Astrocyte (in vitro differentiated cells and primary cell): ENCODE measurements at regions not wholly inside any gene's neighbourhood (a gene's known extent, or its start where the extent isn't known, plus 50 kb on each side); places are given as distances from the start of the nearest gene placed in this dataset.

Experiments
- DNase-seq: peaks from one replicate; pipeline ENCODE4 v3.0.0-alpha.2; 2010; ENCODE audit warnings: low read depth
- FAIRE-seq: peaks from 2 replicates; lab custom pipeline; 2011; peaks lifted over from hg19 to GRCh38; lab: Jason Lieb, UNC
- H2AFZ ChIP-seq: 2 replicates; pipeline ENCODE4 v1.6.0; 2012; ENCODE audit warnings: low read depth, low read length, inconsistent platforms
- H3K27ac ChIP-seq: 2 replicates; pipeline ENCODE4 v1.5.1; 2011; ENCODE audit warnings: low read depth, low read length, inconsistent platforms
- H3K27me3 ChIP-seq: 2 replicates; pipeline ENCODE4 v1.6.0; 2011; ENCODE audit warnings: low read length, inconsistent platforms; ENCODE audit not compliant: insufficient read depth
- H3K36me3 ChIP-seq: 2 replicates; pipeline ENCODE4 v1.5.1; 2011; ENCODE audit warnings: low read length, inconsistent platforms; ENCODE audit not compliant: insufficient read depth
- H3K4me1 ChIP-seq: 2 replicates; pipeline ENCODE4 v1.5.1; 2011; ENCODE audit warnings: low read length, inconsistent platforms; ENCODE audit not compliant: insufficient read depth
- H3K4me2 ChIP-seq: 2 replicates; pipeline ENCODE4 v1.6.0; 2012; ENCODE audit warnings: low read length, inconsistent platforms
- H3K4me3 ChIP-seq: 2 replicates; pipeline ENCODE4 v1.5.1; 2011; ENCODE audit warnings: low read depth, mild to moderate bottlenecking, low read length, inconsistent platforms; ENCODE audit not compliant: insufficient read depth
- H3K79me2 ChIP-seq: 2 replicates; pipeline ENCODE4 v1.6.0; 2012; ENCODE audit warnings: mild to moderate bottlenecking, low read length, inconsistent platforms; ENCODE audit not compliant: insufficient read depth
- H3K9ac ChIP-seq: 2 replicates; pipeline ENCODE4 v1.6.0; 2012; ENCODE audit warnings: mild to moderate bottlenecking, low read length, inconsistent platforms
- H3K9me3 ChIP-seq: 2 replicates; pipeline ENCODE4 v1.5.1; 2012; ENCODE audit warnings: low read depth, mild to moderate bottlenecking, low read length, inconsistent platforms; ENCODE audit not compliant: insufficient read depth
- H4K20me1 ChIP-seq: 2 replicates; pipeline ENCODE4 v1.6.0; 2012; ENCODE audit warnings: low read length, inconsistent platforms; ENCODE audit not compliant: insufficient read depth
- H3K27ac Mint-ChIP-seq: one replicate; pipeline ENCODE4 v1.8.0; 2021; ENCODE audit warnings: mild to moderate bottlenecking, mixed read lengths; ENCODE audit not compliant: unreplicated experiment
- H3K27me3 Mint-ChIP-seq: one replicate; pipeline ENCODE4 v1.8.0; 2021; ENCODE audit warnings: low read depth, mixed read lengths; ENCODE audit not compliant: unreplicated experiment
- H3K36me3 Mint-ChIP-seq: one replicate; pipeline ENCODE4 v1.8.0; 2021; ENCODE audit warnings: low read depth, mixed read lengths; ENCODE audit not compliant: unreplicated experiment
- H3K4me1 Mint-ChIP-seq: one replicate; pipeline ENCODE4 v1.8.0; 2021; ENCODE audit warnings: low read depth, mixed read lengths; ENCODE audit not compliant: unreplicated experiment
- H3K4me3 Mint-ChIP-seq: one replicate; pipeline ENCODE4 v1.8.0; 2021; ENCODE audit warnings: mild to moderate bottlenecking, moderate library complexity, mixed read lengths; ENCODE audit not compliant: unreplicated experiment
- H3K9me3 Mint-ChIP-seq: one replicate; pipeline ENCODE4 v1.8.0; 2021; ENCODE audit warnings: mild to moderate bottlenecking, mixed read lengths; ENCODE audit not compliant: unreplicated experiment
- CTCF ChIP-seq: IDR thresholded peaks from 2 replicates; pipeline ENCODE4 v1.5.1; 2011; ENCODE audit warnings: low read depth, mild to moderate bottlenecking, inconsistent platforms, low read length, moderate library complexity; ENCODE audit not compliant: insufficient read depth
- EZH2 ChIP-seq: IDR thresholded peaks from 2 replicates; pipeline ENCODE4 v1.6.1; 2012; ENCODE audit warnings: mild to moderate bottlenecking, low read length, inconsistent platforms; ENCODE audit not compliant: insufficient read depth

- no peak overlapping the region for H3K4me2 ChIP-seq
- no peaks in the 10 kb centered on the region for H3K36me3 Mint-ChIP-seq
- H3K27ac Mint-ChIP-seq = no peak overlapping the region
- H3K9me3 Mint-ChIP-seq = peaks cover 5% of the 10 kb centered on the region
- no peak overlapping the region for H2AFZ ChIP-seq
- H3K27ac ChIP-seq = no peak overlapping the region
- H3K36me3 ChIP-seq = no peaks in the 10 kb centered on the region
- H3K27me3 Mint-ChIP-seq = peaks cover 29% of the 10 kb centered on the region
- peak; percentile 75 for DNase-seq
- no peak overlapping the region for H3K4me3 Mint-ChIP-seq
- H3K9me3 ChIP-seq = no peaks in the 10 kb centered on the region
- no peak for FAIRE-seq
- H4K20me1 ChIP-seq = no peaks in the 10 kb centered on the region
- H3K4me3 ChIP-seq = no peak overlapping the region
- H3K4me1 ChIP-seq = no peaks in the 10 kb centered on the region
- TF ChIP-seq EZH2 = no peak
- no peak for TF ChIP-seq CTCF
- no peaks in the 10 kb centered on the region for H3K27me3 ChIP-seq
- H3K9ac ChIP-seq = no peak overlapping the region
- H3K79me2 ChIP-seq = no peaks in the 10 kb centered on the region
- peaks cover 9% of the 10 kb centered on the region for H3K4me1 Mint-ChIP-seq
These were observed 1004.2 kb downstream of the UQCRFS1 start for GRCh38 chr19:28208745-28209144.

DNA sequence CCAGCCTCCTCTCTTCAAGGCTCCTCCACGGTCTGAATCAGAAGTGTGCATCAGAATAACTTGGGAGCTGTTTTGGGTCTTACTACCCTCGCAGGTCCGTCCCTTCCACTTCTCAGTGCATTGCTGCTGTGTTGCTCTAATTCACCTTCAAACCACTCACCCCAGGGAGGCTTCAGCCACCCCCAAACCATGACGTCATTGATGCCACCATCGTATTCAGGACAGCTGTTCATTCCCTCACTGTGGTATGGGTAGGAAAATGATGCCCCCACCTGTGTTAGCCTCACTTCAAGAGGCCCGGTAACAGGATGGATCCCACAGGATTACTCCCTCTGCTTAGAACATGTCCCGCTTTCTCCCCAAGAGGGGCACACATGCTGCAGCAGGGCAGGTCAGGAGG lies 1005.7 kb downstream of the UQCRFS1 start:
- no peak overlapping the region for H3K27ac Mint-ChIP-seq
- DNase-seq = no peak
- no peak for FAIRE-seq
- no peaks in the 10 kb centered on the region for H3K36me3 Mint-ChIP-seq
- TF ChIP-seq EZH2 (no peak), CTCF (no peak)
- H3K4me3 Mint-ChIP-seq = no peak overlapping the region
- Histone ChIP-seq H3K4me3 (no peak overlapping the region), H3K27ac (no peak overlapping the region), H4K20me1 (no peaks in the 10 kb centered on the region), H3K27me3 (no peaks in the 10 kb centered on the region), H3K79me2 (no peaks in the 10 kb centered on the region), H3K4me1 (no peaks in the 10 kb centered on the region), H3K9ac (no peak overlapping the region), H3K9me3 (no peaks in the 10 kb centered on the region), H3K4me2 (no peak overlapping the region), H2AFZ (no peak overlapping the region), H3K36me3 (no peaks in the 10 kb centered on the region)
- peaks cover 29% of the 10 kb centered on the region for H3K27me3 Mint-ChIP-seq
- H3K9me3 Mint-ChIP-seq = peaks cover 5% of the 10 kb centered on the region
- peaks cover 4% of the 10 kb centered on the region for H3K4me1 Mint-ChIP-seq

GRCh38 chr19:28201462-28201943 lies 1011.4 kb downstream of the UQCRFS1 start:
- H3K27me3 Mint-ChIP-seq = peaks cover 31% of the 10 kb centered on the region
- H3K27ac Mint-ChIP-seq = no peak overlapping the region
- H3K9me3 ChIP-seq = no peaks in the 10 kb centered on the region
- no peak for TF ChIP-seq EZH2
- no peaks in the 10 kb centered on the region for H3K36me3 ChIP-seq
- no peak overlapping the region for H3K9ac ChIP-seq
- no peaks in the 10 kb centered on the region for H3K4me1 Mint-ChIP-seq
- H2AFZ ChIP-seq = no peak overlapping the region
- no peak for FAIRE-seq
- H3K4me3 ChIP-seq = no peak overlapping the region
- H3K4me1 ChIP-seq = no peaks in the 10 kb centered on the region
- no peak overlapping the region for H3K27ac ChIP-seq
- no peak overlapping the region for H3K4me2 ChIP-seq
- no peaks in the 10 kb centered on the region for H3K36me3 Mint-ChIP-seq
- H3K4me3 Mint-ChIP-seq = no peak overlapping the region
- peaks cover 3% of the 10 kb centered on the region for H3K9me3 Mint-ChIP-seq
- H3K79me2 ChIP-seq = no peaks in the 10 kb centered on the region
- DNase-seq = no peak
- no peaks in the 10 kb centered on the region for H4K20me1 ChIP-seq
- H3K27me3 ChIP-seq = no peaks in the 10 kb centered on the region
